ENCODE measurements at regions not wholly inside any gene's neighbourhood (a gene's known extent, or its start where the extent isn't known, plus 50 kb on each side); places are given as distances from the start of the nearest gene placed in this dataset.

DNA sequence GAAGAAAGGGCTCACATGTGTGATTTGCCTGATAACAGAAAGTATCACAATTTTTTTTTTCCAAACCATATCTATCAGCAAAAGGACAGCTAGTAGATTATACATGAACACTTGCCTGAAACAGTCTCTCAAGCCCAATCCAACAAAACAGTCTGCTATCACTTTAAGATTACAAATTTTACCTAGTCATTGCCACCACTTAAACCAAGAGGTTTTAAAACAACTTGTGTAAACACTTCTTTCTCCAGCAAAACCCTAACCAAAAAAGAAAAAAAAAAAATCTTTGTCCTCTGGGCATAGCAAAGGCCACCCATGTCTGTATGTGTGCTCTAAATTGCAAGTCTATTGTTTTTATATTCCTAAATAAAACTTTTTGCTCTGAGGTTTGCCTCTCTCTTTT, 1568.4 kb downstream of the GRIK2 start:
- H2AFZ ChIP-seq (ENCODE audit: low read length): no peak overlapping the region
- no peak overlapping the region for H3K27ac ChIP-seq (ENCODE audit: extremely low read length, insufficient read depth, low read length)
- no peak overlapping the region for H3K4me3 ChIP-seq (replicated peaks in 1 of 3; ENCODE audit: insufficient read depth in 1 of 3, low read depth in 2 of 3, low read length in 3 of 3)
- no peaks in the 10 kb centered on the region for H3K9me3 ChIP-seq (ENCODE audit: low read length)
- TF ChIP-seq, protein P1, sequence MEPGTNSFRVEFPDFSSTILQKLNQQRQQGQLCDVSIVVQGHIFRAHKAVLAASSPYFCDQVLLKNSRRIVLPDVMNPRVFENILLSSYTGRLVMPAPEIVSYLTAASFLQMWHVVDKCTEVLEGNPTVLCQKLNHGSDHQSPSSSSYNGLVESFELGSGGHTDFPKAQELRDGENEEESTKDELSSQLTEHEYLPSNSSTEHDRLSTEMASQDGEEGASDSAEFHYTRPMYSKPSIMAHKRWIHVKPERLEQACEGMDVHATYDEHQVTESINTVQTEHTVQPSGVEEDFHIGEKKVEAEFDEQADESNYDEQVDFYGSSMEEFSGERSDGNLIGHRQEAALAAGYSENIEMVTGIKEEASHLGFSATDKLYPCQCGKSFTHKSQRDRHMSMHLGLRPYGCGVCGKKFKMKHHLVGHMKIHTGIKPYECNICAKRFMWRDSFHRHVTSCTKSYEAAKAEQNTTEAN (CRISPR knock-in tag; conservative IDR thresholded peaks at IDR 0.05): no peak
- TF ChIP-seq JUN (CRISPR knock-in tag; IDR thresholded peaks at IDR 0.05) (no peak), ZNF431 (CRISPR knock-in tag; IDR thresholded peaks at IDR 0.05; ENCODE audit: borderline replicate concordance, low read depth) (no peak), SP4 (CRISPR knock-in tag; IDR thresholded peaks at IDR 0.05) (no peak), ZNF160 (CRISPR knock-in tag; IDR thresholded peaks at IDR 0.05) (no peak), SUZ12 (IDR thresholded peaks at IDR 0.05; ENCODE audit: low read depth, low read length) (no peak), FOXM1 (CRISPR knock-in tag; IDR thresholded peaks at IDR 0.05) (no peak), ZNF720 (CRISPR knock-in tag; IDR thresholded peaks at IDR 0.05) (no peak), MIER3 (CRISPR knock-in tag; IDR thresholded peaks at IDR 0.05; ENCODE audit: borderline replicate concordance) (no peak), ZNF562 (CRISPR knock-in tag; IDR thresholded peaks at IDR 0.05; ENCODE audit: borderline replicate concordance) (no peak), ZNF556 (CRISPR knock-in tag; IDR thresholded peaks at IDR 0.05; ENCODE audit: borderline replicate concordance) (no peak), ZNF543 (CRISPR knock-in tag; IDR thresholded peaks at IDR 0.05) (no peak), ZNF207 (IDR thresholded peaks at IDR 0.05; ENCODE audit: borderline replicate concordance) (no peak), XBP1 (CRISPR knock-in tag; IDR thresholded peaks at IDR 0.05) (no peak), HNRNPK (IDR thresholded peaks at IDR 0.05; ENCODE audit: low read depth, low read length, poor library complexity, severe bottlenecking) (no peak), ZNF367 (CRISPR knock-in tag; IDR thresholded peaks at IDR 0.05; ENCODE audit: borderline replicate concordance) (no peak), ZNF530 (CRISPR knock-in tag; IDR thresholded peaks at IDR 0.05; ENCODE audit: low read depth) (no peak)
- TF ChIP-seq, protein P2, sequence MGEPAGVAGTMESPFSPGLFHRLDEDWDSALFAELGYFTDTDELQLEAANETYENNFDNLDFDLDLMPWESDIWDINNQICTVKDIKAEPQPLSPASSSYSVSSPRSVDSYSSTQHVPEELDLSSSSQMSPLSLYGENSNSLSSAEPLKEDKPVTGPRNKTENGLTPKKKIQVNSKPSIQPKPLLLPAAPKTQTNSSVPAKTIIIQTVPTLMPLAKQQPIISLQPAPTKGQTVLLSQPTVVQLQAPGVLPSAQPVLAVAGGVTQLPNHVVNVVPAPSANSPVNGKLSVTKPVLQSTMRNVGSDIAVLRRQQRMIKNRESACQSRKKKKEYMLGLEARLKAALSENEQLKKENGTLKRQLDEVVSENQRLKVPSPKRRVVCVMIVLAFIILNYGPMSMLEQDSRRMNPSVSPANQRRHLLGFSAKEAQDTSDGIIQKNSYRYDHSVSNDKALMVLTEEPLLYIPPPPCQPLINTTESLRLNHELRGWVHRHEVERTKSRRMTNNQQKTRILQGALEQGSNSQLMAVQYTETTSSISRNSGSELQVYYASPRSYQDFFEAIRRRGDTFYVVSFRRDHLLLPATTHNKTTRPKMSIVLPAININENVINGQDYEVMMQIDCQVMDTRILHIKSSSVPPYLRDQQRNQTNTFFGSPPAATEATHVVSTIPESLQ (CRISPR knock-in tag; conservative IDR thresholded peaks at IDR 0.05): no peak
- TF ChIP-seq, protein P3, sequence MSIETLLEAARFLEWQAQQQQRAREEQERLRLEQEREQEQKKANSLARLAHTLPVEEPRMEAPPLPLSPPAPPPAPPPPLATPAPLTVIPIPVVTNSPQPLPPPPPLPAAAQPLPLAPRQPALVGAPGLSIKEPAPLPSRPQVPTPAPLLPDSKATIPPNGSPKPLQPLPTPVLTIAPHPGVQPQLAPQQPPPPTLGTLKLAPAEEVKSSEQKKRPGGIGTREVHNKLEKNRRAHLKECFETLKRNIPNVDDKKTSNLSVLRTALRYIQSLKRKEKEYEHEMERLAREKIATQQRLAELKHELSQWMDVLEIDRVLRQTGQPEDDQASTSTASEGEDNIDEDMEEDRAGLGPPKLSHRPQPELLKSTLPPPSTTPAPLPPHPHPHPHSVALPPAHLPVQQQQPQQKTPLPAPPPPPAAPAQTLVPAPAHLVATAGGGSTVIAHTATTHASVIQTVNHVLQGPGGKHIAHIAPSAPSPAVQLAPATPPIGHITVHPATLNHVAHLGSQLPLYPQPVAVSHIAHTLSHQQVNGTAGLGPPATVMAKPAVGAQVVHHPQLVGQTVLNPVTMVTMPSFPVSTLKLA (IDR thresholded peaks at IDR 0.05): no peak
- TF ChIP-seq, protein P4, sequence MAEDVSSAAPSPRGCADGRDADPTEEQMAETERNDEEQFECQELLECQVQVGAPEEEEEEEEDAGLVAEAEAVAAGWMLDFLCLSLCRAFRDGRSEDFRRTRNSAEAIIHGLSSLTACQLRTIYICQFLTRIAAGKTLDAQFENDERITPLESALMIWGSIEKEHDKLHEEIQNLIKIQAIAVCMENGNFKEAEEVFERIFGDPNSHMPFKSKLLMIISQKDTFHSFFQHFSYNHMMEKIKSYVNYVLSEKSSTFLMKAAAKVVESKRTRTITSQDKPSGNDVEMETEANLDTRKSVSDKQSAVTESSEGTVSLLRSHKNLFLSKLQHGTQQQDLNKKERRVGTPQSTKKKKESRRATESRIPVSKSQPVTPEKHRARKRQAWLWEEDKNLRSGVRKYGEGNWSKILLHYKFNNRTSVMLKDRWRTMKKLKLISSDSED (CRISPR knock-in tag; IDR thresholded peaks at IDR 0.05): no peak
- H4K20me1 ChIP-seq (ENCODE audit: insufficient read depth, low read length): no peaks in the 10 kb centered on the region
- BruUV-seq (replicated peaks): no TSS peak
- intact Hi-C loops (cut with micrococcal nuclease; ENCODE audit: unreplicated experiment) (no loop called here), in situ Hi-C loops (cut with HindIII; ENCODE audit: extremely low pct_ligation_motif_present, low pct_unique_long_range_greater_than_20kb) (no loop called here)
- CTCF ChIA-PET (ENCODE audit: low intra/inter-chr PET ratio, low total read pairs): no interaction called here
- H3K9ac ChIP-seq (ENCODE audit: insufficient read depth, low read depth, low read length): no peak overlapping the region
- ATAC-seq (no peak), DNase-seq (ENCODE audit: low spot score) (no peak), FAIRE-seq (no peak)
- no peaks in the 10 kb centered on the region for H3K79me2 ChIP-seq (ENCODE audit: insufficient read depth, low read length)
- H3K27me3 ChIP-seq (ENCODE audit: control insufficient read depth in 1 of 2, insufficient read depth in 2 of 2, low read length in 2 of 2): no peaks in the 10 kb centered on the region
- no peaks in the 10 kb centered on the region for H3K4me1 ChIP-seq (ENCODE audit: insufficient read depth, low read length)
- H3K36me3 ChIP-seq (replicated peaks in 1 of 2; ENCODE audit: control insufficient read depth in 1 of 2, insufficient read depth in 2 of 2, low read length in 2 of 2): no peaks in the 10 kb centered on the region
- POLR2A ChIA-PET: no interaction called here
- H3K4me2 ChIP-seq (ENCODE audit: low read depth, low read length): no peak overlapping the region

Data from HepG2 (cell line).